Psoas muscle (tissue), 7 donors: ENCODE measurements at regions not wholly inside any gene's neighbourhood (a gene's known extent, or its start where the extent isn't known, plus 50 kb on each side); places are given as distances from the start of the nearest gene placed in this dataset.

Source experiments
- ATAC-seq, 4 donors: fragments of 200-7000 bp; cut with Tn5 transposase; one replicate each; pipeline ENCODE4 v1.9.1; 2020; ENCODE audit warnings: moderate library complexity in 3 of 4, mild to moderate bottlenecking in 2 of 4
- DNase-seq, 2 donors: peaks; one replicate each; pipeline ENCODE4 v3.0.0-alpha.2; 2020
- H3K27ac ChIP-seq: fragments of 200-600 bp; one replicate; pipeline ENCODE4 v1.8.0; 2022
- H3K27me3 ChIP-seq, 3 donors: fragments of 200-600 bp in 1 of 3; one replicate each; pipeline versions ENCODE4 v1.6.1 to v1.8.0; 2013 to 2022; ENCODE audit warnings: low read length in 2 of 3, mild to moderate bottlenecking in 2 of 3, moderate library complexity in 1 of 3; ENCODE audit not compliant: insufficient read depth in 3 of 3
- H3K36me3 ChIP-seq, 2 donors: fragments of 200-600 bp in 1 of 2; one replicate each; pipeline versions ENCODE4 v1.6.1 to v1.8.0; 2013 to 2022; ENCODE audit warnings: low read depth in 1 of 2, mild to moderate bottlenecking in 1 of 2, moderate library complexity in 1 of 2; ENCODE audit not compliant: insufficient read depth in 1 of 2
- H3K4me1 ChIP-seq: fragments of 200-600 bp; one replicate; pipeline ENCODE4 v1.8.0; 2022
- H3K4me3 ChIP-seq: fragments of 200-600 bp; one replicate; pipeline ENCODE4 v1.8.0; 2022; ENCODE audit warnings: mild to moderate bottlenecking
- H3K9me3 ChIP-seq: fragments of 200-600 bp; one replicate; pipeline ENCODE4 v1.8.0; 2022
- WGBS, 3 donors: extraction: QIAGEN DNeasy Blood & Tissue Kit; methylation state at CpG; one replicate each; pipeline versions ENCODE4 v1.1.6 to v1.1.7; 2013; 5-methylcytosine and 5-hydroxymethylcytosine counted together
- intact Hi-C, 2 donors: fragments of 100-400 bp; cut with DNase I; formaldehyde crosslinking; loops; one replicate each; pipeline versions ENCODE4 v1.11.0 to v1.14.2; 2022
- TF ChIP-seq, protein P1 (sequence below): fragments of 200-600 bp; IDR thresholded peaks from one replicate; pipeline ENCODE4 v1.8.0; 2022; ENCODE audit warnings: antibody characterized with exemption
- donor health status: healthy with polysubstance abuse.
- donor health status: DM: no; HTN: no; CAD: no; lungs with moderate emphysema.
- donor health status: Bipolar disorder and iron deficiency.
- donor health status: healthy.
- donor health status: DM: yes; HTN: yes; CAD: no.
- donor health status: DM: no; HTN: no; CAD: no.
- donor health status: DM: yes; HTN: yes; CAD: no.

DNA sequence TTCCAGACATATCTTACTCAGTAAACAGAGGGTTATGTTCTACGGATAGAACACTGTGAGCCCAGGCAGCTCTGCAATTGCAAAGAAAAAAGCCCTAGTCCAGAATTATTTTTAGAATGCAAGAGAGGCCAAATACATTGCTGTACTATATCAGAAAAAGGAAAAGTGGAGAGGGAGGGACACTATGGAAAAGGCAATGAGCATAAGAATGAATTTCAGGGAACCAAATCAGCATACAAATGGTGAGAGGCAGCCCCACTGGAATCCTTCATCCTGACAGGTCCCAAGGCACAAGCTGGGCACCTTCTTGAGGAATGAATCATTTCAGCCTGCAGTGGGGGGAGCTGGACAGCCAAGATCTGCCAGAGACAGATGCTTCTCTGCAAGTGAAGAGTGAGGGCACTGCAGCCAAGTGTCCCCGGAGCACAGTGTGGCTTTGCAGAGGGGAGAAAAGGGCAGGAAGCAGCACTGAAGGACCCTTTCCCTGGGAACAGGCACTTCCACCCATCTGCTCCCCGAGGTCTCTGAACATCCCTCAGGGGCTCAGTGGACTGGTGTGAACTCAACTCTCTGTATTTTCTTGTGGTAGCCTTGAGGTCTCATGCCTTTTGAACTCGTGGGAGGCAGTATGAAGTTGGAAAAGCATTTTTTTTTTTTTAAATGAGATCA, 115.6 kb downstream of the XCL2 start:
- H3K9me3 ChIP-seq, result no peaks in the 10 kb centered on the region
- H3K27me3 ChIP-seq, result no peaks in the 10 kb centered on the region
- intact Hi-C loops, result no loop called here
- TF ChIP-seq, protein P1, sequence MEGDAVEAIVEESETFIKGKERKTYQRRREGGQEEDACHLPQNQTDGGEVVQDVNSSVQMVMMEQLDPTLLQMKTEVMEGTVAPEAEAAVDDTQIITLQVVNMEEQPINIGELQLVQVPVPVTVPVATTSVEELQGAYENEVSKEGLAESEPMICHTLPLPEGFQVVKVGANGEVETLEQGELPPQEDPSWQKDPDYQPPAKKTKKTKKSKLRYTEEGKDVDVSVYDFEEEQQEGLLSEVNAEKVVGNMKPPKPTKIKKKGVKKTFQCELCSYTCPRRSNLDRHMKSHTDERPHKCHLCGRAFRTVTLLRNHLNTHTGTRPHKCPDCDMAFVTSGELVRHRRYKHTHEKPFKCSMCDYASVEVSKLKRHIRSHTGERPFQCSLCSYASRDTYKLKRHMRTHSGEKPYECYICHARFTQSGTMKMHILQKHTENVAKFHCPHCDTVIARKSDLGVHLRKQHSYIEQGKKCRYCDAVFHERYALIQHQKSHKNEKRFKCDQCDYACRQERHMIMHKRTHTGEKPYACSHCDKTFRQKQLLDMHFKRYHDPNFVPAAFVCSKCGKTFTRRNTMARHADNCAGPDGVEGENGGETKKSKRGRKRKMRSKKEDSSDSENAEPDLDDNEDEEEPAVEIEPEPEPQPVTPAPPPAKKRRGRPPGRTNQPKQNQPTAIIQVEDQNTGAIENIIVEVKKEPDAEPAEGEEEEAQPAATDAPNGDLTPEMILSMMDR, result no peak
- H3K27ac ChIP-seq, result peak overlapping the region; percentile 11
- ATAC-seq, result peak; percentile 83 to 97 (median 90)
- DNase-seq, result peak; percentile 31 to 67
- no peaks in the 10 kb centered on the region for H3K36me3 ChIP-seq
- WGBS, 3 donors, result 25 to 28% (median 26%) methylated on average over 4 of the region's 4 CpGs
- H3K4me3 ChIP-seq, result no peak overlapping the region
- H3K4me1 ChIP-seq, result peaks cover 11% of the 10 kb centered on the region

DNA sequence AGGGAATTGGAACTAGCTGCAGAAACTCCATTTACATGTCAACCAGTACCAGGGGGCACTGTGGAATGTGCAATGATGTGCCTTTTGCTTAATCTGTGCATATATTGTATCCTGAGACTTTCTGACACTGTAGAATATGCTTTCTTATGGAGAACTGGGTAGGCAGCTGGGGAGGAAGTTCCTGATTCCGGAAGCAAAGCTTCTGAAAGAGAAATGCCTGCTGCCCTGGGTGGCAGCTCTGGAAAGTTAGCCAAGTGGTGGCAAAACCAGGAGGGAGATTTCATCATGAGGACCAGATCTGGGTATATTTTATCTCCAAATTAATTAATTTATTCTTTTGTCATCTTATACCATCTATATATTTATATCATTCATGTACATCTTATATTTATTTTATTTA, 116.7 kb downstream of the XCL2 start:
- no peaks in the 10 kb centered on the region for H3K36me3 ChIP-seq
- no peaks in the 10 kb centered on the region for H3K9me3 ChIP-seq
- 54 to 59% (median 57%) methylated on average over 1 of the region's 1 CpG for WGBS, 3 donors
- peaks cover 11% of the 10 kb centered on the region for H3K4me1 ChIP-seq
- TF ChIP-seq, protein P1, result no peak
- no peak overlapping the region for H3K4me3 ChIP-seq
- DNase-seq (no peak), ATAC-seq (no peak)
- intact Hi-C loops, result no loop called here
- no peaks in the 10 kb centered on the region for H3K27me3 ChIP-seq
- no peak overlapping the region for H3K27ac ChIP-seq

DNA sequence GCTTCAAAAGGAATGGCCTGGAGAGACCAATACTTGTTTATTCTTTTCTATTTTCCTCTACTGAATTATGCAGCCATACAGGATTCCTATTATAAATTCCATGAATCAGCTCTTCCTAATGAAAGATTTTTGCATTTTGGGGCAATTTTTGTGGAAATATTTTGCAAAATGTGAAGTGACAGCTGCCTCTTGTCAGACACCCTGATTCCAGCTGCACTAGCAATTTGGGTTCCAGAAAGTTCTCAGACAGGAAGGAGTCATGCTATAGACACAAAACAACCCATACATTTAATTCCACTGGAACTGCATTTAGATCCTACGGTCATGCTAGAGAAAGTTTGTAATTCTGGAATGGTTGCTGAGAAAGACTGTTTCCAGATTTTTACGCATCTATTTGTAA, 119.5 kb downstream of the XCL2 start:
- intact Hi-C loops, result no loop called here
- Histone ChIP-seq H3K4me1 (peaks cover 11% of the 10 kb centered on the region), H3K36me3 (no peaks in the 10 kb centered on the region), H3K4me3 (no peak overlapping the region), H3K27ac (no peak overlapping the region), H3K27me3 (no peaks in the 10 kb centered on the region), H3K9me3 (no peaks in the 10 kb centered on the region)
- ATAC-seq (no peak), DNase-seq (no peak)
- TF ChIP-seq, protein P1, result no peak
- 71 to 78% (median 77%) methylated on average over 2 of the region's 2 CpGs for WGBS, 3 donors

DNA sequence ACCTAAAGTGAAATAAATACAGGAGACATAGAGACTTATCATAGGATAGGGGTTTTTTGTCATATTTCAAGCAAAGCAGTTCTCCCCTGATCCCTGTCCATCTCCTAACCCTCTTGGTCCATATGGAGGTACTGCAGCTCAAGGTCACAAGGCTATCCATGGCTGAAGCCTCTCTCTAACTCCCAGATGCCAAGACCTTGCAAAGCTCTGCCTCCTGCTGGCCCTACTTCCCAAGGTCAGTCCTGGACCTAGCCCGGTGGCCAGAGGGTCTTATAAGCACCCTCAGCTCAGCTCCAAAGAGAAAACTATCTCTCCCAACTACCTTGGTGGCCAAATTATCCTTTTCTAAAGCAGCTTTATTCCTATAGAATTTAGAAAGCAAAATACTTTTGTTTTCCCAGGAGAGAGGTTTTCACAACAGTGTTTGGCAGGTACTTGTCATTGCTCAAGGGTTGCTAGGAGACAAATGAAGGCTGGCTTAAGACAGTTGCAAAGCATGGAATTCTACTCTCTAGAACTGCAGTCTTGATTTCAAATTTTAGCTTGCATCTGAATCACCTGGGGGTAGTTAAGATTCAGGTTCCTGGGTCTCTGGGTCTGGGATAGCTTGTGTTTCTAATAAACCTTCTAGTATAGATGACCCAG, 121.5 kb downstream of the XCL2 start:
- Histone ChIP-seq H3K4me3 (no peak overlapping the region), H3K4me1 (peaks cover 6% of the 10 kb centered on the region), H3K27me3 (no peaks in the 10 kb centered on the region), H3K36me3 (no peaks in the 10 kb centered on the region), H3K9me3 (no peaks in the 10 kb centered on the region), H3K27ac (no peak overlapping the region)
- TF ChIP-seq, protein P1, result no peak
- 52 to 87% (median 87%) methylated on average over 1 of the region's 1 CpG for WGBS, 3 donors
- no peak for ATAC-seq
- DNase-seq, result no peak
- intact Hi-C loops, result no loop called here
